ENCODE measurements at regions not wholly inside any gene's neighbourhood (a gene's known extent, or its start where the extent isn't known, plus 50 kb on each side); places are given as distances from the start of the nearest gene placed in this dataset.

- Histone ChIP-seq H2BK120ac (replicated peaks; ENCODE audit: low read depth, low read length) (no peak overlapping the region), H3K36me3 (ENCODE audit: control insufficient read depth in 2 of 4, insufficient read depth in 4 of 4, low read length in 3 of 4) (no peaks in the 10 kb centered on the region), H3K4ac (replicated peaks; ENCODE audit: insufficient read length, low read depth, low read length) (no peak overlapping the region), H3K23ac (ENCODE audit: insufficient read length) (no peak overlapping the region), H3K23me2 (ENCODE audit: low read depth, low read length) (no peaks in the 10 kb centered on the region), H3K18ac (ENCODE audit: extremely low read depth, low read length) (no peak overlapping the region), H3K27ac (ENCODE audit: low read depth, low read length) (no peak overlapping the region), H3K4me3 (ENCODE audit: extremely low read depth in 1 of 4, insufficient read depth in 2 of 4, low read depth in 3 of 4, low read length in 4 of 4) (no peak overlapping the region), H4K5ac (ENCODE audit: insufficient read length, low read depth, low read length) (no peak overlapping the region), H2BK15ac (ENCODE audit: low read length) (no peak overlapping the region), H3K79me2 (ENCODE audit: control insufficient read depth in 1 of 2, insufficient read depth in 2 of 2, low read length in 2 of 2) (no peaks in the 10 kb centered on the region), H3K14ac (ENCODE audit: insufficient read length) (no peak overlapping the region), H3K27me3 (replicated peaks in 1 of 4; ENCODE audit: control insufficient read depth in 3 of 4, extremely low read depth in 1 of 4, insufficient read depth in 3 of 4, low read length in 3 of 4) (no peaks in the 10 kb centered on the region), H4K20me1 (replicated peaks in 1 of 2; ENCODE audit: control insufficient read depth in 1 of 2, insufficient read depth in 2 of 2, low read length in 2 of 2) (no peaks in the 10 kb centered on the region), H2AK5ac (ENCODE audit: low read depth, low read length) (no peak overlapping the region), H3K4me2 (ENCODE audit: insufficient read depth in 1 of 2, low read depth in 2 of 2, low read length in 2 of 2) (no peak overlapping the region), H2AFZ (ENCODE audit: low read length) (no peak overlapping the region), H2BK20ac (ENCODE audit: low read length) (no peak overlapping the region), H3K4me1 (replicated peaks in 1 of 4; ENCODE audit: control insufficient read depth in 3 of 4, insufficient read depth in 4 of 4, low read length in 3 of 4) (no peaks in the 10 kb centered on the region), H3K9ac (replicated peaks in 1 of 4; ENCODE audit: extremely low read depth in 1 of 4, low read depth in 3 of 4, low read length in 3 of 4) (no peak overlapping the region), H3K9me3 (ENCODE audit: insufficient read depth in 2 of 2, low read depth in 1 of 2, low read length in 1 of 2) (0 out of 4 replicates have a peak, but pooled peaks cover 0 to 4% of the 10 kb centered on the region in 2 experiments), H3K56ac (replicated peaks; ENCODE audit: insufficient read length, low read depth, low read length) (no peak overlapping the region), H3K79me1 (ENCODE audit: low read depth, low read length) (no peaks in the 10 kb centered on the region), H4K8ac (ENCODE audit: extremely low read depth, insufficient read depth, low read length) (no peak overlapping the region), H4K91ac (replicated peaks; ENCODE audit: insufficient read length, low read length) (no peak overlapping the region), H2BK12ac (ENCODE audit: low read depth, low read length) (no peak overlapping the region), H2BK5ac (ENCODE audit: low read depth, low read length) (no peak overlapping the region)
- no peak for DNase-seq (ENCODE audit: low read depth in 1 of 2, low spot score in 2 of 2)
- CTCF ChIA-PET (ENCODE audit: partially characterized antibody): no interaction called here
- no peak for FAIRE-seq
- WGBS, 2 experiments (ENCODE audit: extremely low coverage in 1 of 2, insufficient coverage in 1 of 2, insufficient read length in 1 of 2, insufficient replicate concordance in 2 of 2, low coverage in 1 of 2, low lambda C conversion rate in 2 of 2, missing lambda C conversion rate in 1 of 2): 85% methylated on average over 2 of the region's 2 CpGs; no CpG with 5 or more reads in 1 of the 2 experiments
- POLR2A ChIA-PET (ENCODE audit: partially characterized antibody): no interaction called here
- TF ChIP-seq TAF7 (optimal IDR thresholded peaks at IDR 0.05; ENCODE audit: borderline replicate concordance, low read depth, low read length) (no peak), JUN (IDR thresholded peaks at IDR 0.05; ENCODE audit: low read depth, low read length) (no peak), ZNF274 (IDR thresholded peaks at IDR 0.05; ENCODE audit: borderline replicate concordance, extremely low read depth, low read length) (no peak), YY1 (IDR thresholded peaks at IDR 0.05; ENCODE audit: low read depth, low read length) (no peak), MAX (IDR thresholded peaks at IDR 0.05) (no peak), CREB1 (IDR thresholded peaks at IDR 0.05) (no peak), BRCA1 (IDR thresholded peaks at IDR 0.05; ENCODE audit: low read depth, low read length) (no peak), RFX5 (IDR thresholded peaks at IDR 0.05; ENCODE audit: borderline replicate concordance, low read depth, low read length) (no peak), GABPA (IDR thresholded peaks at IDR 0.05; ENCODE audit: borderline replicate concordance, insufficient read depth, low read length) (no peak), RAD21 (IDR thresholded peaks at IDR 0.05 in 1 of 2, conservative IDR thresholded peaks at IDR 0.05 in 1 of 2; ENCODE audit: low read depth in 2 of 2, low read length in 2 of 2) (no peak), E2F6 (IDR thresholded peaks at IDR 0.05) (no peak), MAFK (IDR thresholded peaks at IDR 0.05; ENCODE audit: low read depth, low read length) (no peak), CHD2 (IDR thresholded peaks at IDR 0.05; ENCODE audit: low read length) (no peak), FOSL1 (IDR thresholded peaks at IDR 0.05; ENCODE audit: insufficient read depth, low read depth, low read length) (no peak), CBX8 (IDR thresholded peaks at IDR 0.05; ENCODE audit: borderline replicate concordance, low read depth, low read length) (no peak)
These were observed 478.1 kb upstream of the CDH9 start for GRCh38 chr5:27516437-27516836.

Data from H1 (cell line).